ENCODE measurements at regions not wholly inside any gene's neighbourhood (a gene's known extent, or its start where the extent isn't known, plus 50 kb on each side); places are given as distances from the start of the nearest gene placed in this dataset.

- TF ChIP-seq POLR2AphosphoS5 (IDR thresholded peaks at IDR 0.05) (no peak), CTCF (IDR thresholded peaks at IDR 0.05) (no peak), POLR2A (IDR thresholded peaks at IDR 0.05) (no peak)
These were observed 1921.9 kb upstream of the SEL1L start for GRCh38 chr14:83455561-83455960.

Data from transverse colon (tissue), 4 donors.